Cardiac fibroblast (primary cell): ENCODE measurements at regions not wholly inside any gene's neighbourhood (a gene's known extent, or its start where the extent isn't known, plus 50 kb on each side); places are given as distances from the start of the nearest gene placed in this dataset.
"Not testable (repeated sequence)": the region's sequence is repeated elsewhere in the genome, so short reads cannot be mapped to it uniquely, and the experiment has no call there.

Experiments
- DNase-seq, 2 donors: peaks; one replicate each; pipeline versions ENCODE4 v3.0.0 to v3.0.0-alpha.2; 2010; ENCODE audit warnings: low read depth in 2 of 2
- H3K4me3 ChIP-seq, 2 donors: replicated peaks in 1 of 2; 1 replicate in 1 of 2; 2 replicates in 1 of 2; pipeline ENCODE4 v1.5.1; 2011; ENCODE audit warnings: low read depth in 2 of 2, low read length in 2 of 2, mild to moderate bottlenecking in 2 of 2, moderate library complexity in 1 of 2
- CTCF ChIP-seq: IDR thresholded peaks from one replicate; pipeline ENCODE4 v1.5.1; 2011; ENCODE audit warnings: low read depth, mild to moderate bottlenecking, low read length, inconsistent platforms

- DNase-seq, result no peak
- TF ChIP-seq CTCF, result no peak
- H3K4me3 ChIP-seq, result no peak overlapping the region
Observed at GRCh38 chr16:47917118-47917517, 238.7 kb downstream of the ABCC12 start.

- peak in 1 of 2 donors; percentile 64 for DNase-seq
- no peak overlapping the region for H3K4me3 ChIP-seq
- no peak for TF ChIP-seq CTCF
Observed at GRCh38 chr16:47916266-47916665, 239.5 kb downstream of the ABCC12 start.

GRCh38 chr16:47907109-47907508, 248.7 kb downstream of the ABCC12 start:
- no peak overlapping the region for H3K4me3 ChIP-seq
- DNase-seq, result no peak
- TF ChIP-seq CTCF, result no peak

GRCh38 chr16:47905771-47906170, 250.0 kb downstream of the ABCC12 start:
- no peak for TF ChIP-seq CTCF
- no peak overlapping the region for H3K4me3 ChIP-seq
- peak in 1 of 2 donors; percentile 37 for DNase-seq

- no peak for TF ChIP-seq CTCF
- no peak overlapping the region for H3K4me3 ChIP-seq
- DNase-seq, result no peak
Observed at GRCh38 chr16:47904691-47905090, 251.1 kb downstream of the ABCC12 start.

- no peak for DNase-seq
- no peak overlapping the region for H3K4me3 ChIP-seq
- TF ChIP-seq CTCF, result no peak
Observed at GRCh38 chr16:47903470-47903869, 252.3 kb downstream of the ABCC12 start.

- not testable (repeated sequence) for H3K4me3 ChIP-seq
Observed at GRCh38 chr16:47897105-47897504, 258.7 kb downstream of the ABCC12 start.

More at GRCh38 chr16:47897105-47897504, 258.7 kb downstream of the ABCC12 start:
- DNase-seq, result not testable (repeated sequence)
